NOMO-1 treated with dmso at 0.1 percent for 144 hours (cell line): ENCODE measurements at regions not wholly inside any gene's neighbourhood (a gene's known extent, or its start where the extent isn't known, plus 50 kb on each side); places are given as distances from the start of the nearest gene placed in this dataset.

Experiments used
- DNase-seq: peaks from one replicate; lab custom pipeline; 2025; ENCODE audit not compliant: unreplicated experiment; lab: John Stamatoyannopoulos, UW

- no peak for DNase-seq
Measured at GRCh38 chr3:24905266-24905665, 410.6 kb upstream of the THRB start.

GRCh38 chr3:24907106-24907505 lies 412.5 kb upstream of the THRB start:
- no peak for DNase-seq

GRCh38 chr3:24911076-24911475 lies 416.4 kb upstream of the THRB start:
- no peak for DNase-seq

GRCh38 chr3:24915639-24916038 lies 421.0 kb upstream of the THRB start:
- no peak for DNase-seq

GRCh38 chr3:24917908-24918307 lies 423.3 kb upstream of the THRB start:
- DNase-seq, result no peak

GRCh38 chr3:24923570-24923969 lies 428.9 kb upstream of the THRB start:
- no peak for DNase-seq

GRCh38 chr3:24929521-24929920 lies 434.9 kb upstream of the THRB start:
- DNase-seq, result no peak

- no peak for DNase-seq
Measured at GRCh38 chr3:24933401-24933800, 438.8 kb upstream of the THRB start.

GRCh38 chr3:24936574-24936973 lies 441.9 kb upstream of the THRB start:
- no peak for DNase-seq

- no peak for DNase-seq
Measured at GRCh38 chr3:24937228-24937627, 442.6 kb upstream of the THRB start.

GRCh38 chr3:24937780-24938179 lies 443.1 kb upstream of the THRB start:
- DNase-seq, result no peak

- no peak for DNase-seq
Measured at GRCh38 chr3:24943961-24944360, 449.3 kb upstream of the THRB start.

GRCh38 chr3:24944805-24945520 lies 450.3 kb upstream of the THRB start:
- no peak for DNase-seq

GRCh38 chr3:24945563-24945962 lies 450.9 kb upstream of the THRB start:
- no peak for DNase-seq

GRCh38 chr3:24947103-24947502 lies 452.5 kb upstream of the THRB start:
- DNase-seq, result no peak

- no peak for DNase-seq
Measured at GRCh38 chr3:24951180-24951579, 456.5 kb upstream of the THRB start.

- DNase-seq, result no peak
Measured at GRCh38 chr3:24952388-24952787, 457.7 kb upstream of the THRB start.

- no peak for DNase-seq
Measured at GRCh38 chr3:24953060-24953771, 458.6 kb upstream of the THRB start.

- no peak for DNase-seq
Measured at GRCh38 chr3:24956613-24957012, 462.0 kb upstream of the THRB start.

GRCh38 chr3:24958271-24958670 lies 463.6 kb upstream of the THRB start:
- DNase-seq, result no peak

- no peak for DNase-seq
Measured at GRCh38 chr3:24958910-24959447, 464.3 kb upstream of the THRB start.
